DND-41 (cell line): ENCODE measurements at regions not wholly inside any gene's neighbourhood (a gene's known extent, or its start where the extent isn't known, plus 50 kb on each side); places are given as distances from the start of the nearest gene placed in this dataset.

Source experiments
- EZH2 ChIP-seq: IDR thresholded peaks from 3 replicates; pipeline ENCODE4 v1.6.1; 2012; ENCODE audit warnings: borderline replicate concordance, low read depth, mild to moderate bottlenecking, moderate library complexity, low read length, inconsistent platforms; ENCODE audit not compliant: severe bottlenecking
- TF ChIP-seq, protein P1 (sequence below): IDR thresholded peaks from 2 replicates; pipeline ENCODE4 v1.5.1; 2012; ENCODE audit warnings: borderline replicate concordance, low read length, moderate library complexity, mild to moderate bottlenecking; ENCODE audit not compliant: poor library complexity, severe bottlenecking; ENCODE audit errors: extremely low read depth

DNA sequence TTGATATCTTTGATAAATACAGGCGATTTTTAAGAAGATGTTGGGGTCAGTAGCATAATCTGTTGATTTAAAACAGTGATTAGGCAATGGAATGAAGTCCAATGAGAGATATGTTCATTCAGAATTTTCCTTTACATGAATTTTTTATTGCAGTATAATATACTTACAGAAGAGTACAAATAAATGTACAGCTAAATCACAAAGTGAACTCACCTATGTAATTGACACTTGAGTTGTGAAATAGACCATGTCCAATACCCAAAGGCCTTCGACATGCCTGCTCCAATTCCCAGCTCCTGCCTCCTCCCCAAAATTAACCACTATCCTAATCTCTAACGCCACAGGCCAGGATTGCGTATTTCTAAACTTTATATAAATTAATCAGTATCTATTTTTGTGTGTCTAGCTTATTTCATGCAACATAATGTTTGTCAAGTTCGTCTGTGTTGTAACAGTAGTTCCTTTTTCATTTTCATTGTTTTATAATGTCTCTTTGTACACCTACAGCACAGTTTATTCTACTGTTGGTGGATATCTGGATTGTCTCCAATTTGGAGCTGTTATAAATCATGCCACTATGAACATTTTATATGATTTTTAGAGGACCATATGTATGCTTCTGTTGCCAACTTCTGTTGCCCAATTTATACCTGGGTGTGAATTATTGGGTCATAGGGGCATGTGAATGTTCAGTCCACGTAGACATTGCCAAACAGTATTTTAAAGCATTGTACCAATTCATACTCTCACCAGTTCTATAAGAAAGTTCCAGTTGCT, 208.3 kb downstream of the TLE1 start:
- TF ChIP-seq, protein P1, sequence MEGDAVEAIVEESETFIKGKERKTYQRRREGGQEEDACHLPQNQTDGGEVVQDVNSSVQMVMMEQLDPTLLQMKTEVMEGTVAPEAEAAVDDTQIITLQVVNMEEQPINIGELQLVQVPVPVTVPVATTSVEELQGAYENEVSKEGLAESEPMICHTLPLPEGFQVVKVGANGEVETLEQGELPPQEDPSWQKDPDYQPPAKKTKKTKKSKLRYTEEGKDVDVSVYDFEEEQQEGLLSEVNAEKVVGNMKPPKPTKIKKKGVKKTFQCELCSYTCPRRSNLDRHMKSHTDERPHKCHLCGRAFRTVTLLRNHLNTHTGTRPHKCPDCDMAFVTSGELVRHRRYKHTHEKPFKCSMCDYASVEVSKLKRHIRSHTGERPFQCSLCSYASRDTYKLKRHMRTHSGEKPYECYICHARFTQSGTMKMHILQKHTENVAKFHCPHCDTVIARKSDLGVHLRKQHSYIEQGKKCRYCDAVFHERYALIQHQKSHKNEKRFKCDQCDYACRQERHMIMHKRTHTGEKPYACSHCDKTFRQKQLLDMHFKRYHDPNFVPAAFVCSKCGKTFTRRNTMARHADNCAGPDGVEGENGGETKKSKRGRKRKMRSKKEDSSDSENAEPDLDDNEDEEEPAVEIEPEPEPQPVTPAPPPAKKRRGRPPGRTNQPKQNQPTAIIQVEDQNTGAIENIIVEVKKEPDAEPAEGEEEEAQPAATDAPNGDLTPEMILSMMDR: no peak
- no peak for TF ChIP-seq EZH2
